ENCODE measurements at regions not wholly inside any gene's neighbourhood (a gene's known extent, or its start where the extent isn't known, plus 50 kb on each side); places are given as distances from the start of the nearest gene placed in this dataset.

DNA sequence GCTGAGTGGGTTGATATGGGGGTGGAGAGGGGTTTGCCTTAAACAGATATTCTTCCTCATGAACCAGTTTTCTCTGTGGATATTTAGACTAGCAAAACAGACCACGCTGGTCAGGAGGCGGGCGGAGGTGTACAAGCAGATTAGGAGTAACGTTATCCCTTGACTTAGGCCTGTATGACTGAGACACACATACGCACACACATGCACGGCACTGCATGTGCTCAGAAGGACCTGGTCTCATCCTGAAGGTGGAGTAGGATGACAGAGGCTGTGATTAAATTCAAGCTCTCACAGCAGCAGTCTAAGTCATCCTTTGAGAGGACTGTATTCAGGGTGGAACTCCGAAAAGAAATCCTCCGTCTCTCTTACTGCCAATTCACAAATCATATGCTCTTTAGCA is 209.7 kb downstream of the DIRAS2 start:
- TF ChIP-seq, protein P1, sequence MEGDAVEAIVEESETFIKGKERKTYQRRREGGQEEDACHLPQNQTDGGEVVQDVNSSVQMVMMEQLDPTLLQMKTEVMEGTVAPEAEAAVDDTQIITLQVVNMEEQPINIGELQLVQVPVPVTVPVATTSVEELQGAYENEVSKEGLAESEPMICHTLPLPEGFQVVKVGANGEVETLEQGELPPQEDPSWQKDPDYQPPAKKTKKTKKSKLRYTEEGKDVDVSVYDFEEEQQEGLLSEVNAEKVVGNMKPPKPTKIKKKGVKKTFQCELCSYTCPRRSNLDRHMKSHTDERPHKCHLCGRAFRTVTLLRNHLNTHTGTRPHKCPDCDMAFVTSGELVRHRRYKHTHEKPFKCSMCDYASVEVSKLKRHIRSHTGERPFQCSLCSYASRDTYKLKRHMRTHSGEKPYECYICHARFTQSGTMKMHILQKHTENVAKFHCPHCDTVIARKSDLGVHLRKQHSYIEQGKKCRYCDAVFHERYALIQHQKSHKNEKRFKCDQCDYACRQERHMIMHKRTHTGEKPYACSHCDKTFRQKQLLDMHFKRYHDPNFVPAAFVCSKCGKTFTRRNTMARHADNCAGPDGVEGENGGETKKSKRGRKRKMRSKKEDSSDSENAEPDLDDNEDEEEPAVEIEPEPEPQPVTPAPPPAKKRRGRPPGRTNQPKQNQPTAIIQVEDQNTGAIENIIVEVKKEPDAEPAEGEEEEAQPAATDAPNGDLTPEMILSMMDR (conservative IDR thresholded peaks at IDR 0.05; ENCODE audit: low read length), result no peak
- no peak for TF ChIP-seq EZH2phosphoT487 (IDR thresholded peaks at IDR 0.05; ENCODE audit: borderline replicate concordance, low read depth, low read length)

Measured in OCI-LY7 (cell line).